Esophagus muscularis mucosa (tissue), 4 donors: ENCODE measurements at regions not wholly inside any gene's neighbourhood (a gene's known extent, or its start where the extent isn't known, plus 50 kb on each side); places are given as distances from the start of the nearest gene placed in this dataset.

Experiments
- DNase-seq: peaks from one replicate; pipeline ENCODE4 v3.0.0-alpha.2; 2017; ENCODE audit errors: extremely low spot score
- H3K27ac ChIP-seq, 4 donors: fragments of 200-600 bp; sonication (generic); replicated peaks in 1 of 4; 1 replicate in 3 of 4; 2 replicates in 1 of 4; pipeline ENCODE4 v1.5.1; 2016 to 2019; ENCODE audit warnings: mild to moderate bottlenecking in 1 of 4
- H3K27me3 ChIP-seq, 4 donors: fragments of 200-600 bp; sonication (generic); one replicate each; pipeline versions ENCODE4 v1.5.1 to v1.6.0; 2016 to 2019
- H3K36me3 ChIP-seq, 4 donors: fragments of 200-600 bp; sonication (generic); one replicate each; pipeline ENCODE4 v1.5.1; 2016 to 2019
- H3K4me1 ChIP-seq, 4 donors: fragments of 200-600 bp; sonication (generic); one replicate each; pipeline ENCODE4 v1.5.1; 2016 to 2019
- H3K4me3 ChIP-seq, 4 donors: fragments of 200-600 bp; sonication (generic); 1 replicate in 2 of 4; 2 replicates in 2 of 4; pipeline ENCODE4 v1.5.1; 2016 to 2019; ENCODE audit warnings: mild to moderate bottlenecking in 4 of 4, moderate library complexity in 1 of 4
- H3K9me3 ChIP-seq, 4 donors: fragments of 200-600 bp; sonication (generic); 1 replicate in 3 of 4; 2 replicates in 1 of 4; pipeline ENCODE4 v1.5.1; 2016 to 2019
- EP300 ChIP-seq: sonication (generic); formaldehyde crosslinking; IDR thresholded peaks from one replicate; pipeline ENCODE4 v1.6.1; 2017; ENCODE audit warnings: antibody characterized with exemption
- POLR2A ChIP-seq: fragments of 450-650 bp; IDR thresholded peaks from one replicate; pipeline ENCODE4 v1.6.1; 2017; ENCODE audit warnings: antibody characterized with exemption, moderate library complexity, mild to moderate bottlenecking, low read depth
- POLR2AphosphoS5 ChIP-seq, 2 donors: sonication (generic); formaldehyde crosslinking; IDR thresholded peaks; one replicate each; pipeline ENCODE4 v1.6.1; 2017; ENCODE audit warnings: antibody characterized with exemption in 2 of 2
- WGBS: methylation state at CpG from one replicate; pipeline ENCODE4 v1.1.5; 2018; 5-methylcytosine and 5-hydroxymethylcytosine counted together
- intact Hi-C: fragments of 100-400 bp; cut with DNase I; formaldehyde crosslinking; loops from one replicate; pipeline ENCODE4 v1.15.1; 2023
- TF ChIP-seq, protein P1 (sequence below), 3 experiments: fragments of 200-600 bp in 2 of 3; fragments of 450-650 bp in 1 of 3; sonication (generic) in 2 of 3; IDR thresholded peaks; one replicate each; pipeline ENCODE4 v1.5.1; 2017 to 2019; ENCODE audit warnings: antibody characterized with exemption in 3 of 3, mild to moderate bottlenecking in 2 of 3, moderate library complexity in 1 of 3

DNA sequence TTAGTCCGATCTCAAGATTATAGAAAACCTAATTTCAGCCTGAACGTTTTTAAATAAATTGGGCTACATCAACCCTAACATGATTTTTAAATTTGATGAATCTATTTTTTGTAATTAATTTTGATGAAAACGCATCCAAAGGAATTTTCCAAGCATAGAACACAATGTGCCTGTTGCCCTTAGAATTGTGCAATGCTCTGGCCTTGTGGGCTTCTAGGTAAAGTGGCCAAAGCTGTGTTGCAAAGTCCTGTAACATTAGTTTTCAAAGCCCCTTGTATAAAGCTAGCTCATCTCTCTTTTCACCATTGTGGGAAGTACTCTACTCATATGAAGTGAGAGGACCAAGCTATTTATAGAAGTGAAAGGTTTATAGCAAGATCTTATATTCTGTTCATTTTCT lies 138.4 kb upstream of the PRPS1L1 start:
- H3K36me3 ChIP-seq = no peaks in the 10 kb centered on the region
- peaks cover 0 to 62% (median 22%) of the 10 kb centered on the region in 4 donors for H3K4me1 ChIP-seq
- no peak overlapping the region for H3K4me3 ChIP-seq
- no peak for DNase-seq
- TF ChIP-seq POLR2A = no peak
- no peaks in the 10 kb centered on the region for H3K27me3 ChIP-seq
- no peak overlapping the region for H3K27ac ChIP-seq
- 93% methylated on average over 3 of the region's 3 CpGs for WGBS
- H3K9me3 ChIP-seq = no peaks in the 10 kb centered on the region
- intact Hi-C loops = no loop called here

GRCh38 chr7:18167815-18168214 lies 140.2 kb upstream of the PRPS1L1 start:
- intact Hi-C loops = no loop called here
- TF ChIP-seq POLR2A (no peak), POLR2AphosphoS5 (IDR thresholded peaks at IDR 0.05) (no peak), EP300 (no peak)
- TF ChIP-seq, protein P1, sequence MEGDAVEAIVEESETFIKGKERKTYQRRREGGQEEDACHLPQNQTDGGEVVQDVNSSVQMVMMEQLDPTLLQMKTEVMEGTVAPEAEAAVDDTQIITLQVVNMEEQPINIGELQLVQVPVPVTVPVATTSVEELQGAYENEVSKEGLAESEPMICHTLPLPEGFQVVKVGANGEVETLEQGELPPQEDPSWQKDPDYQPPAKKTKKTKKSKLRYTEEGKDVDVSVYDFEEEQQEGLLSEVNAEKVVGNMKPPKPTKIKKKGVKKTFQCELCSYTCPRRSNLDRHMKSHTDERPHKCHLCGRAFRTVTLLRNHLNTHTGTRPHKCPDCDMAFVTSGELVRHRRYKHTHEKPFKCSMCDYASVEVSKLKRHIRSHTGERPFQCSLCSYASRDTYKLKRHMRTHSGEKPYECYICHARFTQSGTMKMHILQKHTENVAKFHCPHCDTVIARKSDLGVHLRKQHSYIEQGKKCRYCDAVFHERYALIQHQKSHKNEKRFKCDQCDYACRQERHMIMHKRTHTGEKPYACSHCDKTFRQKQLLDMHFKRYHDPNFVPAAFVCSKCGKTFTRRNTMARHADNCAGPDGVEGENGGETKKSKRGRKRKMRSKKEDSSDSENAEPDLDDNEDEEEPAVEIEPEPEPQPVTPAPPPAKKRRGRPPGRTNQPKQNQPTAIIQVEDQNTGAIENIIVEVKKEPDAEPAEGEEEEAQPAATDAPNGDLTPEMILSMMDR (IDR thresholded peaks at IDR 0.05) = no peak
- no peaks in the 10 kb centered on the region for H3K36me3 ChIP-seq
- H3K4me3 ChIP-seq = no peak overlapping the region
- H3K9me3 ChIP-seq = no peaks in the 10 kb centered on the region
- H3K4me1 ChIP-seq = peaks cover 0 to 44% (median 13%) of the 10 kb centered on the region in 4 donors
- no peak overlapping the region for H3K27ac ChIP-seq
- H3K27me3 ChIP-seq = no peaks in the 10 kb centered on the region
- no peak for DNase-seq
- 81% methylated on average over 1 of the region's 1 CpG for WGBS

DNA sequence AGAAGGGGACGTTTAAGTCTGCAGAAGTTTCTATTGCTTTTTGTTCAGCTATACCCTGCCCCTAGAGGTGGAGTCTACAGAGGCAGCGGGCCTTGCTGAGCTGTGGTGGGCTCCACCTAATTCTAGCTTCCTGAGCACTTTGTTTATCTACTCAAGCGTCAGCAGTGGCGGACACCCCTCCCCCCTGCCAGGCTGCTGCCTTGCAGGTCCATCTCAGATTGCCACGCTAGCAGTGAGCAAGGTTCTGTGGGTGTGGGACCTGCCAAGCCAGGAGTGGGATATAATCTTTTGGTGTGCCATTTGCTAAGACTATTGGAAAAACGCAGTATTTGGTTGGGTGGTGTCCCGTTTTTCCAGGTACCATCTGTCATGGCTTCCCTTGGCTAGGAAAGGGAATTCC lies 147.3 kb upstream of the PRPS1L1 start:
- no peaks in the 10 kb centered on the region for H3K36me3 ChIP-seq
- WGBS = 84% methylated on average over 6 of the region's 7 CpGs
- no peaks in the 10 kb centered on the region for H3K27me3 ChIP-seq
- peaks cover 7 to 47% (median 33%) of the 10 kb centered on the region in 4 donors for H3K4me1 ChIP-seq
- no peak overlapping the region for H3K4me3 ChIP-seq
- no peak for DNase-seq
- intact Hi-C loops = no loop called here
- H3K27ac ChIP-seq = no peak overlapping the region
- TF ChIP-seq POLR2AphosphoS5 (IDR thresholded peaks at IDR 0.05) = no peak
- TF ChIP-seq, protein P1 (IDR thresholded peaks at IDR 0.05) = no peak
- TF ChIP-seq EP300 = no peak
- no peak for TF ChIP-seq POLR2A
- no peaks in the 10 kb centered on the region for H3K9me3 ChIP-seq

GRCh38 chr7:18175801-18176450 lies 148.3 kb upstream of the PRPS1L1 start:
- Histone ChIP-seq H3K27ac (peak overlapping the region in 3 of 4 donors; percentile 3 to 51 (median 23)), H3K27me3 (no peaks in the 10 kb centered on the region), H3K36me3 (no peaks in the 10 kb centered on the region), H3K4me3 (no peak overlapping the region), H3K9me3 (no peaks in the 10 kb centered on the region), H3K4me1 (peaks cover 7 to 47% (median 33%) of the 10 kb centered on the region in 4 donors)
- TF ChIP-seq, protein P1 (IDR thresholded peaks at IDR 0.05) = no peak
- TF ChIP-seq POLR2AphosphoS5 (IDR thresholded peaks at IDR 0.05) (no peak), EP300 (no peak), POLR2A (no peak)
- intact Hi-C loops = no loop called here
- no peak for DNase-seq
- 29% methylated on average over 2 of the region's 2 CpGs for WGBS

GRCh38 chr7:18177129-18177814 lies 149.6 kb upstream of the PRPS1L1 start:
- Histone ChIP-seq H3K9me3 (no peaks in the 10 kb centered on the region), H3K4me3 (no peak overlapping the region), H3K27me3 (no peaks in the 10 kb centered on the region), H3K36me3 (no peaks in the 10 kb centered on the region), H3K27ac (no peak overlapping the region), H3K4me1 (peaks cover 7 to 47% (median 33%) of the 10 kb centered on the region in 4 donors)
- intact Hi-C loops = no loop called here
- no peak for DNase-seq
- TF ChIP-seq, protein P1 (IDR thresholded peaks at IDR 0.05) = no peak
- TF ChIP-seq EP300 = no peak
- TF ChIP-seq POLR2A = no peak
- no peak for TF ChIP-seq POLR2AphosphoS5 (IDR thresholded peaks at IDR 0.05)
- 94% methylated on average over 5 of the region's 5 CpGs for WGBS
